Common myeloid progenitor, CD34-positive (primary cell): ENCODE measurements at regions not wholly inside any gene's neighbourhood (a gene's known extent, or its start where the extent isn't known, plus 50 kb on each side); places are given as distances from the start of the nearest gene placed in this dataset.

Experiments
- CTCF ChIA-PET: fragments of 350-600 bp; sonication (Branson Sonifier 250); formaldehyde crosslinking; loops from one replicate; lab custom pipeline; 2021; ENCODE audit warnings: antibody characterized with exemption; lab: Charles Lee
- POLR2A ChIA-PET: fragments of 350-600 bp; sonication (Branson Sonifier 250); formaldehyde crosslinking; loops from one replicate; lab custom pipeline; 2021; ENCODE audit warnings: antibody characterized with exemption; lab: Charles Lee
- DNase-seq, 3 donors: peaks; one replicate each; pipeline versions ENCODE4 v3.0.0 to v3.0.0-alpha.2; 2013
- H3K27ac ChIP-seq, 2 experiments: 1 replicate in 1 of 2; 2 replicates in 1 of 2; pipeline ENCODE4 v1.7.0; 2013; ENCODE audit warnings: inconsistent platforms in 2 of 2, low read length in 2 of 2, mild to moderate bottlenecking in 2 of 2, low read depth in 1 of 2, moderate library complexity in 1 of 2; ENCODE audit not compliant: severe bottlenecking in 2 of 2, insufficient read depth in 1 of 2, poor library complexity in 1 of 2
- H3K27me3 ChIP-seq, 5 experiments: replicated peaks in 2 of 5; 1 replicate in 3 of 5; 2 replicates in 2 of 5; pipeline versions ENCODE4 v1.6.1 to v1.7.0; 2013; ENCODE audit warnings: low read length in 4 of 5, mild to moderate bottlenecking in 2 of 5, moderate library complexity in 2 of 5, inconsistent platforms in 1 of 5; ENCODE audit not compliant: insufficient read depth in 5 of 5, control insufficient read depth in 4 of 5
- H3K36me3 ChIP-seq, 4 experiments: 1 replicate in 2 of 4; 2 replicates in 2 of 4; pipeline versions ENCODE4 v1.6.1 to v1.7.0; 2013; ENCODE audit warnings: low read length in 3 of 4, control low read depth in 1 of 4, mild to moderate bottlenecking in 1 of 4; ENCODE audit not compliant: control insufficient read depth in 4 of 4, insufficient read depth in 4 of 4
- H3K4me1 ChIP-seq, 4 experiments: 1 replicate in 3 of 4; 2 replicates in 1 of 4; pipeline versions ENCODE4 v1.6.1 to v1.7.1; 2013; ENCODE audit warnings: low read length in 3 of 4, mild to moderate bottlenecking in 3 of 4, control low read depth in 1 of 4, inconsistent platforms in 1 of 4, moderate library complexity in 1 of 4; ENCODE audit not compliant: control insufficient read depth in 4 of 4, insufficient read depth in 4 of 4; ENCODE audit errors: control extremely low read depth in 1 of 4
- H3K4me3 ChIP-seq, 7 experiments: 1 replicate in 4 of 7; 2 replicates in 3 of 7; pipeline versions ENCODE4 v1.5.1 to v1.7.0; 2013; ENCODE audit warnings: mild to moderate bottlenecking in 7 of 7, low read length in 6 of 7, moderate library complexity in 6 of 7, inconsistent platforms in 2 of 7, low read depth in 2 of 7, control low read depth in 1 of 7; ENCODE audit not compliant: insufficient read depth in 4 of 7, control insufficient read depth in 1 of 7; ENCODE audit errors: extremely low read depth in 1 of 7
- H3K9me3 ChIP-seq, 5 experiments: 1 replicate in 4 of 5; 2 replicates in 1 of 5; pipeline versions ENCODE4 v1.6.1 to v1.7.1; 2013; ENCODE audit warnings: low read length in 4 of 5, mild to moderate bottlenecking in 2 of 5, inconsistent platforms in 1 of 5, low read depth in 1 of 5, moderate library complexity in 1 of 5; ENCODE audit not compliant: control insufficient read depth in 4 of 5, insufficient read depth in 2 of 5; ENCODE audit errors: control extremely low read depth in 1 of 5
- WGBS: methylation state at CpG from one replicate; pipeline ENCODE4 v1.1.5; 2013; ENCODE audit not compliant: insufficient coverage; 5-methylcytosine and 5-hydroxymethylcytosine counted together

DNA sequence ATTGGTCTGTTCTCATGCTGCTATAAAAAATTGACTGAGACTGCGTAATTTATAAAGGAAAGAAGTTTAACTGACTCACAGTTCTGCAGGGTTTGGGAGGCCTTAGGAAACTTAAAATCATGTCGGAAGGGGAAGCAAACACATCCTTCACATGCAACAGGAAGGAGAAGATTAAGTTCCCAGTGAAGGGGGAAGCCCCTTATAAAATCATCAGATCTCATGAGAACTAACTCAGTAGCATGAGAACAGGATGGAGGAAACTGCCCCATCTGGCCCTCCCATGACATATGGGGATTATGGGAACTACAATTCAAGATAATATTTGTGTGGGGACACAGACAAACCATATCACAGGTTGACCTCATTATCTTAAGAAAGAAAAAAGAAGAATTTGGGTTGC is 134.5 kb downstream of the PPP1R3A start:
- Histone ChIP-seq H3K4me3 (no peak overlapping the region), H3K9me3 (no peaks in the 10 kb centered on the region), H3K27me3 (no peaks in the 10 kb centered on the region), H3K4me1 (no peaks in the 10 kb centered on the region), H3K27ac (no peak overlapping the region), H3K36me3 (no peaks in the 10 kb centered on the region)
- WGBS, result 67% methylated on average over 1 of the region's 2 CpGs
- POLR2A ChIA-PET, result no interaction called here
- CTCF ChIA-PET, result no interaction called here
- DNase-seq, result peak in 2 of 3 donors; percentile 11 to 14

DNA sequence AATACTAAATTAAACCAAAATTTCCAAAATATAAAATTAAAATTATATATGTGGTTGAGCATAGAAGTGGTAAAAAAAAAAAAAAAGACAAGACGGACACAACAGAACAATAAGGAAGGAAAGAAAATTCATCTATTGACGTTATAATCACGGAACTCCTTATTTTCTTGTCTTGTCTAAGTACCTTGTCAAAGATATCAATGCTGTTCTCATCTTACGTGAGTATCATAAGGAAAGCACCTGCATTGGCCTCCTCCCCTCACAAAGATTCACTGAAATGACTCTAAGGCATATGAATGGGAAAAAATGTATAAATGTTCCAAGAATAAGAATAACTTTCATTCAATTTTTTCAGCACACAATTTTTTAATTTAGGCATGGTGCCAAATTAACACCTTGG is 135.4 kb downstream of the PPP1R3A start:
- ChIA-PET POLR2A (no interaction called here), CTCF (no interaction called here)
- DNase-seq, result no peak
- no peaks in the 10 kb centered on the region for H3K4me1 ChIP-seq
- no peak overlapping the region for H3K4me3 ChIP-seq
- H3K9me3 ChIP-seq, result no peaks in the 10 kb centered on the region
- no peak overlapping the region for H3K27ac ChIP-seq
- H3K27me3 ChIP-seq, result no peaks in the 10 kb centered on the region
- no peaks in the 10 kb centered on the region for H3K36me3 ChIP-seq
- WGBS, result 100% methylated on average over 2 of the region's 4 CpGs

GRCh38 chr7:113775804-113776203 is 143.0 kb downstream of the PPP1R3A start:
- 100% methylated on average over 1 of the region's 1 CpG for WGBS
- peaks cover 0 to 4% (median 2%) of the 10 kb centered on the region in 4 experiments for H3K4me1 ChIP-seq
- no peaks in the 10 kb centered on the region for H3K27me3 ChIP-seq
- no peaks in the 10 kb centered on the region for H3K9me3 ChIP-seq
- DNase-seq, result no peak
- POLR2A ChIA-PET, result no interaction called here
- H3K4me3 ChIP-seq, result no peak overlapping the region
- CTCF ChIA-PET, result no interaction called here
- H3K27ac ChIP-seq, result no peak overlapping the region
- no peaks in the 10 kb centered on the region for H3K36me3 ChIP-seq

DNA sequence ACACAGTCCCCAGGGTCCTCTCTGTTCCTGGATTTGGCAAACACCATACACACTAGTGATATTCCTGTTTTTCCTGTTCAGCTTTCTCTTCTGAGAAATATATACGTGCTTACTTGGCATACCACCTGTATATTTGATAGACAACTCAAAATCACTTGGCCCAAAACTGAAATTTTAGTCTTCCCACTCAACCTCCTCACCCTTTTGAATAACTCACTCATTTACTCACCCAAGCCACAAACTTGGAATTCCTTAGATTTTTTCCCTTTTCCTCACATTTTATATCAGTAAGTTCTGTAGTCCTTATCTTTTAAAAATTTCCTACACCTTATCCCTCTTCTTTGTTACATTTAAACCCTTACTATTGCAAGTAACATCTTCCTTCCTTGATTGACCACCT is 143.4 kb downstream of the PPP1R3A start:
- no peaks in the 10 kb centered on the region for H3K9me3 ChIP-seq
- 80% methylated on average over 1 of the region's 1 CpG for WGBS
- H3K27me3 ChIP-seq, result no peaks in the 10 kb centered on the region
- H3K27ac ChIP-seq, result no peak overlapping the region
- ChIA-PET CTCF (no interaction called here), POLR2A (no interaction called here)
- H3K36me3 ChIP-seq, result no peaks in the 10 kb centered on the region
- H3K4me1 ChIP-seq, result peaks cover 0 to 4% (median 2%) of the 10 kb centered on the region in 4 experiments
- H3K4me3 ChIP-seq, result no peak overlapping the region
- DNase-seq, result no peak

DNA sequence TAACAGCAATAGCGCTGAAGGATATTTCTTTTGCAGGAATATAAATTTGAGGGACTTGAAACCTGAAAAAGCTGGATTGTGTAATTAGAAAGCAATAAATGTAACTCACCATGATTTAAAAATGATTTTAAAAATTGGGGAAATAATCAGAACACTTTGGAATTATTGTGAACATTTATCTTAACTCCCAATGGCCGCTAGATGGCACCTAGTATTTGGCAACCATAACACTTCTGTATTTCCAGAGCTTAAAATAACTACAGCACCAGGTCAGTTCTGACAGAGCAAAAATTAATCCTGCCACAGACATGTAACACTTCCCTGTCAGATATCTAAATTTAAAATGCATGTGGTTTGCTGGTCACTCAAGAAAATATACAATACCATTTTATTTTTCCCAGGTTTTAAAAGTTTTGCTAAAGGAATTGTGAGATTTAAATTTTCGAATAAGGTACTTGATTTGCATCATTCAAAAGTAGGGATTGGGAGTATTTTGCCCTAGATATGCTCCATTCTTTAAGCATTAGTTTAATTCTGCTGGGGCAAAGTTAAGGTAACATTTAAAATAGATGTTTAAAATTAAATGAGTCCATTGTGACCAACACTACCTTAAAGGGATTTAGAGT is 144.5 kb downstream of the PPP1R3A start:
- peaks cover 0 to 4% (median 2%) of the 10 kb centered on the region in 4 experiments for H3K4me1 ChIP-seq
- WGBS, result 0% methylated on average over 1 of the region's 3 CpGs
- ChIA-PET POLR2A (interaction anchor here (0.6 kb wide), 1 partner anchor 1047 kb away, joined by 3 read pairs; no protein-coding TSS in a partner anchor), CTCF (interaction anchor here (0.7 to 1.4 kb wide), 3 partner anchors 8 to 22 kb away, joined by 3 to 4 read pairs (median 3); no protein-coding TSS in a partner anchor)
- H3K4me3 ChIP-seq, result no peak overlapping the region
- H3K27me3 ChIP-seq, result no peaks in the 10 kb centered on the region
- H3K36me3 ChIP-seq, result no peaks in the 10 kb centered on the region
- peak; percentile 28 to 72 (median 68) for DNase-seq
- H3K27ac ChIP-seq, result no peak overlapping the region
- H3K9me3 ChIP-seq, result no peaks in the 10 kb centered on the region

DNA sequence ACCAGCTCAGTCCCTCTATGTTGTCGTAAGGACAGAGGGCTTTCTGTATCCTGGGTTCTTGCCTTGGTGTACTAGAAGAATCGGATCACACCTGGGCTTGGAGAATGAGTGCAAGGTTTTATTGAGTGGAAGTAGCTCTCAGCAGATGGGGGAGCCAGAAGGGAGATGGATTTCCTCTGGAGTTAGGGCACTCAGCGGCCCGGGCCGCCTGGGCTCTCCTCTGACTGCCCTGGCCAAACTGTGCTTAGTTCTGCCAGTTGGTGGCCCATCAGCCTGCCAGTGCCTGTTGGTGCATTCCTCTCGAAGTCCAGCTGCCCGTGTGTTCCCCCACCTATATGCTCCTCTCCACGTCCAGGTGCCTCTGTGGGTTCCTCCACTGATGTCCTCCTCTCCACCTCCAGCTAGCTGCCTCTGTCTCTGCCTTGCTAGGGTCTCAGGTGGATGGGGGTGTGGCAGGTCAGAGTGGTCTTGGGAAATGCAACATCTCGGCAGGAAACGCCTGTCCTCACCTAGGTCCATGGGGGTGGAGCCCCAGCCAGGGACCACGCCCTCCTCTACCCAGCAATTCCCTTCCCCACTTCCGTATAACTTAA is 148.6 kb downstream of the PPP1R3A start:
- DNase-seq, result no peak
- ChIA-PET POLR2A (no interaction called here), CTCF (no interaction called here)
- no peak overlapping the region for H3K4me3 ChIP-seq
- H3K36me3 ChIP-seq, result no peaks in the 10 kb centered on the region
- over 99% methylated on average over 11 of the region's 12 CpGs for WGBS
- no peaks in the 10 kb centered on the region for H3K27me3 ChIP-seq
- no peak overlapping the region for H3K27ac ChIP-seq
- H3K4me1 ChIP-seq, result peaks cover 0 to 9% (median 3%) of the 10 kb centered on the region in 4 experiments
- H3K9me3 ChIP-seq, result no peaks in the 10 kb centered on the region

DNA sequence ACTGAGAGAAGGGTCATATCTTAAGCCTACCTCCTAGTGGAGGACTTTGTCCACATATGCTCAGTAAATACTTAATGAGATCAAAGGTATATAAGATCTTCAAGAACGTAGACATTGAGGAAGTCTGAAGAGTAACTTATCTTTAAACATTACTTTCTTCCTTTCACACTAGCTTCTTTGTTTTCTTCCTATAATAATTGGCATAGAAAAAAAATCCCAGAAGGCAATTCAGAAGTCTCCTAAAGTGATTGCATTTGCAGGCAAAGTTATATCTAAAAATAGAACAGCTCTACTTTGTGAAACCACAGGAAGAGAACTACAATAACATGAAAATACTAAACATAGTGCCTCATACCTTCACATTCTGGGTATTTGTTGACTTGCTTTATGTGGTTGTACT is 150.4 kb downstream of the PPP1R3A start:
- Histone ChIP-seq H3K4me3 (no peak overlapping the region), H3K36me3 (no peaks in the 10 kb centered on the region), H3K27me3 (no peaks in the 10 kb centered on the region), H3K4me1 (peaks cover 0 to 5% (median 1%) of the 10 kb centered on the region in 4 experiments), H3K9me3 (no peaks in the 10 kb centered on the region), H3K27ac (no peak overlapping the region)
- no CpG with 5 or more reads among the region's 1 CpG for WGBS
- DNase-seq, result no peak
- ChIA-PET CTCF (no interaction called here), POLR2A (no interaction called here)
